ENCODE measurements at regions not wholly inside any gene's neighbourhood (a gene's known extent, or its start where the extent isn't known, plus 50 kb on each side); places are given as distances from the start of the nearest gene placed in this dataset.

GRCh38 chr2:15045054-15045453, 412.5 kb downstream of the LRATD1 start:
- DNase-seq (ENCODE audit: low read depth) = no peak

DNA sequence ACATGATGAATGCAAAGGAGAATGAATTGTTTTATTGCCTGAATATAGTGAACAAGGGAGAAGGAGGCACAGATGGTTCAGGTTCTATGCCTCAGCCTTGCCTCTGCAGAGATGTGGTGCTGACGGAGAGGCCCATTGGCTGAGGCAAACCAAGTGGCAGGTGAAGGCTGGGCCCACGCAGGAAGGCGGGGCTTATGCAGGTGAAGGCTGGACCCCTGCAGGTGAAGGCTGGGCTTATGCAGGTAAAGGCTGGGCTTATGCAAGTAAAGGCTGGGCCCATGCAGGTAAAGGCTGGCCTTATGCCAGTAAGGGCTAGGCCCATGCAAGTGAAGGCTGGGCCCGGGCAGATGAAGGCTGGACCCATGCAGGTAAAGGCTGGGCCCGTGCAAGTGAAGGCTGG, 414.7 kb downstream of the LRATD1 start:
- DNase-seq (ENCODE audit: low read depth) = no peak

- no peak for DNase-seq (ENCODE audit: low read depth)
Observed at GRCh38 chr2:15048000-15048399, 415.5 kb downstream of the LRATD1 start.

DNA sequence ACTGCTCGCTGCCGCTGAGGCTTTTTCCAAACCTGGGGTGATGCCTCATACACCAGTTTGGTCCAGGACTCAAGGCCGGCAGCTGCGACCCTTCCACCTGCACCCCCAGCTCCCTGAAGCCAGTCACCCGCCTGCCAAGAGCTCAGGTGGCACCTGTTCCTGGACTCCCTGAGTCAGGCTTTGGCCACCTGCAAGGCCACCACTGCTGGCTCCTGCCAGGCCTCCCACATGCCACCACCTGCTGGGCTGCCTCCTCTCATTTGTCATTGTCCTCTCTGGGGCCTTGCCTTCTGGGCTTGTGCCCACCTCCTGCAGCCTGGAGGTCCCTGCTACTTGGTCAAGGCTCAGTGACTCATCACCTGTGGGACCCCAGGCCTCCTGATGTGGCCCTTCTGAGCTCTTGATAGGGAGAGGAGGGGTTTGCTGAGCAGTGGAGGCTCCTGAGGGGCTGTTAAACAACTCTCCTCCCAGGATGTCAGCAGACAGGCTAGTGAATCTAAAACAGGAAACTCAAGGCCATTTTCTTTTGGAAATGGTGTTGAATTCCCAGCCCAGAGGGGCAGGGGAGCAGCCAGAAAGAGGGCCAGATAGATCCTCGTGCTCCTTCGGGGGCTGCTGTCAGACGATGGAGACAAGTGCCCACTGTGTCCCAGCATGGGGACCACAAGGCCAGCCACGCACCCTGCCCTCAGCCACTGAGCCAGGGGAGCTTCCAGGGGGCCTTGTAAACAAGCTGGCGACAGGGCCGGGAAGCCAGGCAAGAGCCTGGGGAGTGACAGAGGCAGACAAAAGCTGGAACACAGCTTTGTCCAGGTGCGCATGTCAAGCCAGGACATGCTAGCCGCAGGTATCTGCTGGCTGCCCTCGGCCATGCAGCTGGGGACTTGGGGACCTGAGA, 416.8 kb downstream of the LRATD1 start:
- no peak for DNase-seq (ENCODE audit: low read depth)

DNA sequence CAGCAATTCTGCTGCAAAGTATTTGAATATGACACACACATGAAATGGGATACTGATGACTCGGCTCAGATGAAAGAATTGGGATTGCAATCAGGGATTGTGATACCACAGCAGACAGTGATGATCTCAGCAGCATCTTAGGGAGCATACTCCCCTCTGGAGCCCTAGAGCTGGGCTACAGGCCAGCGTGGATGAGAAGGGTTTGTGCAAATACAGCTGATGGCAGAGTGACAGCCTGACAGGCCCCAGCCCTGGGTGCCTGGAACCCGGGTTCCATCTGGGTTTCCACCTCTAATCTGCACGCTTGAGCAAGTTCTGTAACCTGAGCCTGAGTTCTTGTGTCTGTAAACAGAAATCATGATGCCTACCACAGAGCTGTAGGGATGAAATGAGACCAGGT, 418.0 kb downstream of the LRATD1 start:
- DNase-seq (ENCODE audit: low read depth) = no peak

- DNase-seq (ENCODE audit: low read depth) = no peak
Observed at GRCh38 chr2:15053542-15053941, 421.0 kb downstream of the LRATD1 start.

DNA sequence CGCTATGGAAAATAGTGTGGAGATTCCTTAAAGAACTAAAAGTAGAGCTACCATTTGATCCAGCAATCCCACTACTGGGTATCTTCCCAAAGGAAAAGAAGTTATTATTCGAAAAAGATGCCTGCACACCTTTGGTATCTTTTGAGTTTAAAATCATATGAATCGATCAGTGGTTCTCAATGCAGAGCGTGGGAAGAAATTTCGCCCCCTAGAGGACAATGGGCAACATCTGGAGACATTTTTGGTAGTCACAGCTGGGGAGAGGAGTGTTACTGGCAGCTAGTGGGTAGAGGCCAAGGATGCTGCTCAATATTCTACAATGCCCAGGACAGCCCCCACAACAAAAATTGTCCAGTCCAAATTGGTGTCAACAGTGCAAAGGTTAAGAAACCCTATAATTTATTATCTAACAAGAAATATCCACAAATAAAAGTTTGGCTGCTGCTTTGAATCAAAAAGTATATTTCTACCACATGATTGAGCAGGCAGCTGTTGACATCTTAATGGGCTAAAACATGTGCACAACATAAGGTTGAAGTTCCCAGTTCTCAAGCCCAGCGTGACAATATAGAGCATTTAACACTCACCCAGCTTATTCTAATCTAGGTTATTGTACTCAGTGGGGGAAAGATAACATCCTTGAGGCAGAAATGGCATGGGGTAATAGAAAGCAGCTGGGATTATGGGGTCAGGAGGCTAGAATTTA, 425.7 kb downstream of the LRATD1 start:
- DNase-seq (ENCODE audit: low read depth) = no peak

GRCh38 chr2:15058721-15059157, 426.2 kb downstream of the LRATD1 start:
- DNase-seq (ENCODE audit: low read depth) = no peak

GRCh38 chr2:15059870-15060512, 427.5 kb downstream of the LRATD1 start:
- no peak for DNase-seq (ENCODE audit: low read depth)

GRCh38 chr2:15061268-15061667, 428.8 kb downstream of the LRATD1 start:
- DNase-seq (ENCODE audit: low read depth) = no peak

DNA sequence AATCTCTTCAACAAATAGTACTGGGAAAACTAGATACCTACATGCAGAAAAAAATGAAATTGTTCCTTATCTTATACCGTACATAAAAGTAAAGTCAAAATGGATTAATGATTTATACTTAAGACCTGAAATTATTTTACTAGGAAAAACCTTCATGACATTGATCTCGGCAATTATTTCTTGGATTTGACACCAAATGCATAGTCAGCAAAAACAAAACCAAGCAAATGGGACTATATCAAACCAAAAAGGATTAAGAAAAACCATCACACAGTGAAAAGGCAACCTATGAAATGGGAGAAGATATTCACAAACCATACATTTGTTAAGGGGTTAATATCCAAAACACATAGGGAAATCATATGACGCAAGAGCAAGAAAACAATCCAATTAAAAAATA, 433.6 kb downstream of the LRATD1 start:
- DNase-seq (ENCODE audit: low read depth) = no peak

DNA sequence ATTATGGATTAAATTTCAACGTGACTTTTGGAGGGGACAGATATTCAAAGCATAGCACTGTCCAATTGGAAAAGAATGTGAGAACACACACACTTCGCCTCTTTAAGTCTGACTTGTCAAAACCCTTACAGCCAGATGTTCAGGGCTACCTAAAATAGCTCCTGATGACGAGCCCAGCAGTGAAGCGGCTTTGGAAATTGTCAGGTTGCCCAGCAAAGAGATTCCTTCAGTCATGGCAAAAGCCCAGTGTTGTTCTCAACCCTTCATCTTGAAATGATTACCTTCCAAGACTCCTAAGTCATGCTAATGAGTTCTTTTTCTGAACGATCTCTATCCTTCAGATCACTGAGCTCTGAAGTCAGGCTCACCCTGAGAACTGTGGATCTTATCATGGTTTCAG, 436.6 kb downstream of the LRATD1 start:
- DNase-seq (ENCODE audit: low read depth) = no peak

DNA sequence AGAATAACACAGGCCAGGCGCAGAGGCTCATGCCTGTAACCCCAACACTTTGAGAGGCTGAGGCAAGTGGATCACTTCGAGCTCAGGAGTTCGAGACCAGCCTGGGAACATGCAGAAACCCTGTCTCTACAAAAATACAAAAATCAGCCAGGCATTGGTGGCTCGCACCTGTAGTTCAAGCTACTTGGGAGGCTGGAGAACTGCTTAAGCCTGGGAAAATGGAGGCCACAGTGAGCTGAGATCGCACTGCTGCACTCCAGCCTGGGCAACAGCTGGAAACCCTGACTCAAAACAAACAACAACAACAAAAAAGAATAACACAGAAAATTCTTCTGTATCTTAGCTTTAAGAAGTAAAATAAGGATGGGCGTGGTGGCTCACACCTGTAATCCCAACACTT, 440.3 kb downstream of the LRATD1 start:
- DNase-seq (ENCODE audit: low read depth) = no peak

DNA sequence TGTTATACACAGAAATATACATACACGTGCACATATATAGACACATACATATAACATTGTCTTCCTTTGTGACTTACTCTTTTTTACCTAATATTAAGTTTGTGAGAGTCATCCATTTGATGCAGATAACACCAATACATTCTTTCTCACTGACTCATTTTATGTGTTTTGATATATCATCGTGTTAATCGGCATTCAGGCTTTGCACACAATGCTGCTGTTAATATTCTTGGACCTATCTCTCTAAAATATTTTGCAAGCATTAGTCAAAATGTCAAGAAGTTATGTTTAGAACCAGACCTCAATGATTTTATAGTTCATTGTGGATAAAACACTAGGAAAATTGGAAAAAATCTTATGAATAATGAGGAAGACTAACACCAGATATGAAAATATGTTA, 441.1 kb downstream of the LRATD1 start:
- DNase-seq (ENCODE audit: low read depth) = no peak

DNA sequence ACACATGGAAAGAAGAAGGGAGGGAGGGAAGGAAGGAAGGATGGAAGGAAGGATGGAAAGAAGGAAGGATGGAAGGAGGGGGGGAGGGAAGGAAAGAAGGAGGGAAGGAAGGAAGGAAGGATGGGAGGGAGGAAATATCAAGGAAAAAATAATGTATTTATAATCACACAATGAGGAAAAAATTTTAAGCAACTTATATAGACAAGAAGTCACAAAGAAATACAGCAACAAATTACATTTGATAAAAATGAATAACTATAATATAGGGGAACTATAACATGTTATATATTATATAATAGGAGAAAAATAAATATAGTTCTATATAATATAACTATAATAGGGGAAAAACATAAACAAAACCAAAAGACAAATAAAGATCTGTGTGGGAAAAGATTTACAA, 441.8 kb downstream of the LRATD1 start:
- no peak for DNase-seq (ENCODE audit: low read depth)

GRCh38 chr2:15074751-15075700, 442.5 kb downstream of the LRATD1 start:
- no peak for DNase-seq (ENCODE audit: low read depth)

- DNase-seq (ENCODE audit: low read depth) = no peak
Observed at GRCh38 chr2:15076668-15077067, 444.2 kb downstream of the LRATD1 start.

- no peak for DNase-seq (ENCODE audit: low read depth)
Observed at GRCh38 chr2:15081356-15081755, 448.8 kb downstream of the LRATD1 start.

DNA sequence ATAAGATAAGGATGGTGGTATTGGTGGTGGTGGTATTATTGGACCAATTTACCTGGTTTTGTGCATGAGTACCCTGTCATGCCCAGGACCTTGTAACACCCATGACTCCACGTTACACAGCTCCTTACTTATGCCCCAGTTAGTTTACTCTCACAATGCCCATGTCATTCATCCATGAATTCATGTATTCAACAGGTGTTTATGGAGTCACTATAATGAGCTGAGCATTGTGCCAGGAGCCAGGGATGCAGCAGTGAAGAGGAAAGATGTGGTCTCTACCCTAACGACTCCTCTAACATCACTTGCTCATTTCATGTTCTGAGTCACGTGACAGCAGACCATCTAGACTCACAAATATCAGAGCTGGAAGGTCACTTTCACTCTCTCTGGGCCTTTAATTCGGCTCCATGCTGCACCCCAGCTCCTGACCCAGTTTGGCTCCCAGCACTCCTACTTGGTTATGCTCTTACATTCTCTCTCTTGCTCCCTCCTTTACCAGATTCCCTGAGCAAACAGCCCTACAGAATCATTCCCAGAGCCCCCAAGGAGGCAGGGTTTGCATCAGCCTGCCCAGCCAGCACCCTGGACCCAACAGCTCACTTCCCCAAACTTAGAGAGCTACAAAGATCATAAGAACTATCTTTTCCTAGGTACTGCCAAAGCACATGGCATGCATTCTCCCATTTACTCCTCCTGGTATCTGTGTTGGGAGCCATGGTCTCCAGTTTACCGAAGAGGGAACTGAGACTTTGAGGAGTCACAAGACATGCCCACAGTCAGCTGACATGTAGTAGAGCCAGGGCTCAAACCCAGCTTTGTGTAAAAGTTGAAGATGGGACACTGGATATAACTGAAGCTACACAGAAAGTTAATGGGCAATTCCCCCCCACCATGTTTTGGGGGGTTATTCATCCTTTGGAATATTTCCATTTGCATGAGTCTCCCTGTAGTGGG, 449.9 kb downstream of the LRATD1 start:
- no peak for DNase-seq (ENCODE audit: low read depth)

- DNase-seq (ENCODE audit: low read depth) = no peak
Observed at GRCh38 chr2:15084826-15085489, 452.4 kb downstream of the LRATD1 start.

Data from amniotic epithelial cell (primary cell).